CD4-positive, alpha-beta T cell treated with Interleukin-4 for 4 hours (primary cell): ENCODE measurements at regions not wholly inside any gene's neighbourhood (a gene's known extent, or its start where the extent isn't known, plus 50 kb on each side); places are given as distances from the start of the nearest gene placed in this dataset.

Source experiments
- DNase-seq: peaks from one replicate; pipeline ENCODE4 v3.0.0-alpha.2; 2020

DNA sequence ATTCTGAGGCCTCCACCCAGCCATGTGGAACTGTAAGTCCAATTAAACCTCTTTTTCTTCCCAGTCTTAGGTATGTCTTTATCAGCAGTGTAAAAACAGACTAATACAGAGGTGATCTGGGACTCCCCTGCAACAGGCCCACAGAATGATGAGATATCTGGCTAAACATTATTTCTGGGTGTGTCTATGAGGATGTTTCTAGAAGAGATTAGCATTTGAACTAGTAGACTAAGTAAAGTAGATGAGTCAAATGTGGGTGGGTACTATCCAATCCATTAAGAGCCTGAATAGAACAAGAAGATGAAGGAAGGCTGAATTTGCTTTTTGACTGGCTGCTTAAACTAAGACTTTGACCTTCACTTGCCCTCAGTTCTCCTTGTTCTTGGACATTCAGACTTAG is 396.5 kb upstream of the LRRC7 start:
- no peak for DNase-seq

DNA sequence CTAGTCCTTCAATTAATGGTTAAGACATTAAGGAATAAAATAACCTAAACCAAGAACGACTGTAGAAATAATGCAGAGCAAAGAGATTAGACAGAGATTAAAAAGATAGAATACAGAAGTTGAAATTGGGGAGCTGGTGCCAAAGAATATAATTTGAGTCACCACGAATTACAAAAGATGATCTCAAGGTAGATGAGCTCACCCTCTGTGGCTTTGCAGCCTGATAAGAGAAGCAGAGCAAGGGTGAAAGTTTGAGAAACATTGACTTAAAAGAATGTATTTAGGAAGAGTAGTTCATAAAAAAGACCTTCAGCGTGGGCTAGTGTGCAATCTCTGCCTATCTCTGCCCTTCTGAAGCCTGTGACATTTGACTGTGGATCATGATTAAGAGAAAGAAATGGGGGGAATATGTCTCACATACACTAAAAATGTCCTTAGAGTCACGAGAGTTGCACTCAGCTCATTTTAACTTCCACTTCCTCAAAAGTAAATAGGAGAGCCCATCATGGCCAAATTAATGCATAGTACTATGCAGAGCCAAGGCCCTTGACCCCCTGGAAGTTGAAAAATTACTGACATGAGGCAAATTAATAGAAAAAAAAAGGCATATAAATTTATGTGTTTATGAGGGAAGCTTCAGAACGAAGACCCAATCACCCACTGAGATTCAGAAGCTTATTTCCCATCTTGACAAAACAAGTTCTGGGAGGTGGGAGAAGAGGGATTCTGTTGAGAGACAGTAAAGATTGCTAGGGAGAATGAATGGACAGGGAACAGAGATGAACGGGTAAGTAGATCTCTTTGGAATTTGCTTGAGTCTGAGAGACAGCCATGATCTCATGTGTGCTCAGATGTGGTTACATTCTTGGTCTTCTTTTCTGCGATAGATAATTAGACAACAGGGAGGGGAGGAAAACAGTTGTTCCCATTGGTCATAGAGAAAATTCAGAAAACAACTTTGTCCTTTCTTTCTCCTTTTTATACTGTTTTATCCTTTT is 395.4 kb upstream of the LRRC7 start:
- DNase-seq: no peak

DNA sequence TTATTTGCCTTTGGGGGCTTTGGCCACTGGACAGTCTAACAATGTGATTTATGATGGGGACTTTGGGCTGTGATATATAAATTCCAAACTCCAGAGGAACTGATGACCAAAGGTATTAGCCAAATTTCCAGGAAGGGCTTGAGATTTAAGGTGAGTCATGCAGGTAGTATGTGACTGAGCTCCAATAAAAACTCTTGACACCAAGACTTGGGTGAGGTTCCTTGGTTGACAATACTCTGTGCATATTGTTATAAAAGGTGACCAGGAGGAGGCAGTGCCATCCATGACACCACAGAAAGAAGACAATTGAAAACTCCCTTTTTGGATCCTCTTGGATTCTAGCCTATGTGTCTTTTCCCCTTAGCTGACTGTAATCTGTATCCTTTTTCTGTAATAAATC is 392.7 kb upstream of the LRRC7 start:
- DNase-seq: no peak

DNA sequence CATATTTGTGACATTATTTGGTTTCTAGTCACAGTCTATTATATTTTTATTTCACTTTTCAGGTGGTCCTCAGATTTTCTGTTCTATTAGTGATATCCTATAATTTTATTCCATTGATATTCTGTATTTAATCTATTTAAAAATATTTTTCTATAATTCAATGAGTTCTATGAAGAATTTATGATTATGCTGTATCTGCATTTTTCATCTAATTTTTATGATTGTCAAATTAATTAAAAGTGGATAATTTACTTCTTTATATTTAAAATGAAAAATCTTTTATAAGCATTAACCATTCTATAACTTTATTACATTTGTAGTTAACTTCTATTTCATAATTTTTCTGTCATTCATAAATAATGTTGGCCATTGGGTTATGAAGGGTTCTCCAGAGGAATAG is 387.4 kb upstream of the LRRC7 start:
- no peak for DNase-seq

DNA sequence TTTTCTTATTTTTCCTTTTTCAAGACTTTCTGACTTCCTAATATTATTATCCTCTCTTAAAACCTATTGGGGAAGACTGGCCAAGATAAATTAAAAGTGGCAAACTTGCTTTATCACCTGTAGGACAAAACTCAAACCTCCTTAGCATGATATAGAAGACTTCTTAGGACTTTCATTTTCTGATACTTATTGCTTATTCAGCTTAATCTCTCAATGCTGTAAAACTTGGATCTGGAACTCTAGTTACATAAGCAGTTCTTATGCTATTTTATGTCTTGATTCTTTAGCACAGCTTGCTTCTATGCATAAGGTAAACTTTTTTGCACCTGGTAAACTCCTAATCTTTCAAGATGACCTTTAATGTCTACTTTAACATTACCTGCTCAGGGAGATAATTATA is 382.3 kb upstream of the LRRC7 start:
- no peak for DNase-seq

DNA sequence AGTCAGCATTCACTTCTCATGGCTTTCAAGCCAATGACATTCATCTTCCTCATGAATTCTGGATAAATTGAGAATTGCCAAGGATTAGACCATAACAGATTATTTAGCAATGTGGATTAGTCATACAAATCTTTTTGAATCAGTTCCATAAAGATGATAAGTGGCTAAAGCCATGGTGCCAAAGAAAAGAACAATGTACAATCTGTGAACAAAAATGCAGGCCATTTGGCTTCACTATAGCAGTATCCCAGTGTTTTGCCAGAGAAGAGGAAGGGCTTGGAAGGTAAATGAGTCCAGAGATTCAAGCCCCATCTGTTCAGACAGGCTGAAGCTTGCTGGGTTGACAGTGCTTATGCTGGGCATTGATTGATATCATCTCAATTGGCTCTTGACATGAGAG is 376.4 kb upstream of the LRRC7 start:
- DNase-seq: no peak

DNA sequence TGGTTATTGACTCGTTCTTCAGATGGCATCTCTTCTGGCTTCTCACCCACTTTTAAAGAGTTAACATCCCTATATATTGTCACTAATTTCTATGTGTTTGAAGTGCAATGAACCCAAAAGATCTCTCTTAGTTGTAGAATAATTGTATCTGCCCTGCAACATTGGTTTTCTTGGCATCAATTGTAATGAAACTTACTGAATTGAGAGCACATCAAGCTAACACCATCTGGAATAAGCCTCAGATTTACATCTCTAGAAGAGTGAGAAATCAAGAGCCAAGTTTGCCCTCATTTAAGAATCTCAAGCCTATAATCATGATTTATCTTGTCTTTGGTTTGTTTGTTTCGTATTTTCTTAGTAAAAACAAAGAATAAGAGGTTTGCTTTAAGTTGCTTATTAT is 372.6 kb upstream of the LRRC7 start:
- DNase-seq: no peak

DNA sequence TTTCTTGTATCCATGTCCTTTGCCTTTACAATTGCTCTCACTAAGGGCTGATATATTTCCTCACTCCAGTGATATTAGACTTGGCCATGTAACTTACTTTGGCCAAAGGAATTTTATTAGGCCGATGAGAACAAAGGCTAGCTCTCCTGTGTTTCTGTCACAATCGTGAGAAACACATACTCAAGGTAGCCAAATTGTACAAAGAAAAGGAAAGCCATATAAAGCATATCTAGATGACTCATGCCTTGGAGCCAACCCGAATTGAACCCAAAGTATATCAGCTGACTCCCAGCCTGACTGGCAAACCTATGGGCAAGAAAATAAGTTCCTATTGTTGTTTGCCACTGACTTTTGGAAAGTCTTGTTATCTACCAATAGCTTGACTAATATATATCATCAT is 371.7 kb upstream of the LRRC7 start:
- DNase-seq: no peak

DNA sequence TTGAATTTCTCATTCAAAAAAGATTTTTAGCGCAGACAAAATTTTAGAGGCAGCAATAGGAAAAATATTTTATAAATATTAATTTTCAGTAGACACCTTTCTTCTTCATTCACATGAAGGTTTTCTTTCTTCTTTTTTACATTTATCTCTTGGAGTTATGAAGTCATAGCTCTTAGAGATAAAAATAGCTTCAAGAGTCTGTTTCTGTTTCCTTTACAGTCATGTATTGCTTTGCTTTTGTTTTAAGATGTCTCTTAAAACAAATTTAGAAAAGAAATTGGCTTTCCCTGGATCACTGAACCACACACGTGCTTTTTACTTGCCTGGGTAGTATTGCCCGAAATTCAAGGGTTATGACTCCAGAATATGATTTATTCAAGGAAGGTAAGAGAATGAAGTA is 369.9 kb upstream of the LRRC7 start:
- DNase-seq: no peak

DNA sequence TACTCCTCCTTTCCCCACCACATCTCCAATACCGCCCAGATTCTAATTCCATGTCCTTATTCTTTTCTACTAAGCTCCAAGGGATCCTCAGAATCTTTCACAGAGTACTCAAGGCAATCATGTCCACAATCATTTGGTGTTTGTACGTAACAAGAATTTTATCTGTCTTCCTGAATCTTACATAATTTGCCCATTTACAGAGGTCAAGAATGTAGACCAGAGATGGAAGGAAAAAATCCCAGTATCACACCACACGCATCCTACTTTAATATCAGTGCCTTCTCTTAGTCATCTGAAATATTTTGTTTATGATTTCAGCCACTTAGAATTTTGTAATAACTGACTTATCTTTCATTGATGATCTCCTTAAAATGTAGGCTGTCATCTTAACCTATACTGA is 366.0 kb upstream of the LRRC7 start:
- no peak for DNase-seq

DNA sequence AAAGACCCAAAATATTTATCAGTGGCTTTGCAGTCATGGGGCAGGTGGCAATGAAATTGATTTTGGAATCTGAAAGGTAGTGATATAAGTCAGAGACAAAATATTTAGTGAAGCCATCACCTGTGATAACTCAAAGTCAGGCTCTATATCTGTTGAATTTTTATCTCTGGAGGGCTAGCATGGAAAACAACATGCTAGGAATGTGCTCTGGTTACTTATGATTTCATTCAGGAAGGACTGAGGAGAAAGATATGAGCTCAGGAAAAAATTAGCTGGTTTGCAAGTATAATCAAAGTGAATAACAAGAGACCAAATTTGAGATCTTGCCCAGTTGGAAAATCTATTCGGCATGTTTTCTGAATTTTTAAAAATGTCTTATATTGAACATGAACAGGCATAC is 364.6 kb upstream of the LRRC7 start:
- no peak for DNase-seq

DNA sequence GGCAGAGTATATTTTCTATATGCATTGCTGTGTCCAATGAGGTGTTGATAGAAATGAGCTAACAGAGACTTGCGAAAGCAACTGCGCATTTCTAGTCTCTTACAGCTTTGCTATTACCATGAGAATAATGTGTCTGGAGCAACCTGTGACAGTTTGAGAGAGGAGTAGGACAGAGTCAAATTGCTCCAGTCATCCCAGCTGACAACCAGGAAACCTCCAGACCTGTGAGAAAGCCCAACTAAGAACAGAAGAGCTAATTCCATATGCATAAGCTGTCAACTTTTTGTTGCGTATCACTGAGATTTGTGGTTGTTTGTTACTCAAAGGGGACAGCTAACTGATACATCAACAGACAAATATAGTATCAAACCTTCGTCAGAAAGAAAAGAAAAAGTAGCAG is 354.1 kb upstream of the LRRC7 start:
- DNase-seq: no peak

DNA sequence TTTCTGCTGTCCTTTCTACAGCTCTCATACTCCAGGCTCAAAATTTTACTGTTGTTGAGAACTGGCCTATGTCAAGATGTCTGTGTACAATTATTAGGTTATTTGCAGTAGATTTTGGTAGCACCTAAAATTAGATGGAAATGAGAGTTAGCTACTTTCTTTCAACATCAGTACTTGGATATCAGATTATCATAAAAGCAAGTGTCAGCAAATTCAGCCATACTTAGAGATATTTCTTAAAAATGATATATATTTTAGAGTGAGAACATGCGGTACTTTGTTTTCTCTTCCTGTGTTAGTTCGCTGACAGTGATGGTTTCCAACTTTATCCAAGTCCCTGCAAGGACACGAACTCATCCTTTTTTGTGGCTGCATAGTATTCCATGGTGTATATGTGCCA is 351.8 kb upstream of the LRRC7 start:
- DNase-seq: no peak

DNA sequence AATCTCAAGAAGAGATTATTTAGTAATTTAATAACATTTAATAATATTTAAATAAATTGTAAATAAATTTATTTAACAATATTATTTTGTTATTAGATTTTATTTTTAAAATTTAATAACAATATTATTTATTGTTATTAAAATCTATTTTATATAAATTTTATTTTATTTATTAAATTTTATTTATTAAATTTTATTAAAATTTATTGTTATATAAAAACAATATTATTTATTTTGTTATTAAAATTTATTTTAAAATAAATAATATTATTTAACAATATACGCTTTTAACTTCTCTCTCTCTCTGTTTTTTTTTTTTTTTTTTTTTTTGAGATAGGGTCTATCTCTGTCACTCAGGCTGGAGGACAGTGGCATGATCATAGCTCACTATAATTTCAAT is 347.1 kb upstream of the LRRC7 start:
- no peak for DNase-seq

DNA sequence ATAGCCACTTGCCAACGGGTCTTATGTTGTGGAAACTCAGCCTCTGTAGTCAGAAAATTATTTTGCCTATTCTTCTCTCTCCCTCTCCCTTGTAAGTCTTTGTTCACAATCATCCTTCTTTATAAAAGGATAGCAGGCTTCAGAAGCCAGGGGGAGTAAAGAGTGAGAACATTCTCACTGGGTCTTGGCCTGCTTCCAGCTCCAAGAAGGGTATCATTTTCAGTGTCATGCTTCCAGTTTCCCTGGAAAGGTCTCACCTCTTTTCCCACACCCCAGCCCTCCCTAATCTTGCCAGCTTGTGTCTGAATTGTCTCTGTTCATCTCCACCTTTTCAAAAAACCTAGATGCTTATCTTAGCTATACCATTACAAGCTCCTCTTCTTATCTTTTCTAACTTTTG is 346.2 kb upstream of the LRRC7 start:
- DNase-seq: no peak

DNA sequence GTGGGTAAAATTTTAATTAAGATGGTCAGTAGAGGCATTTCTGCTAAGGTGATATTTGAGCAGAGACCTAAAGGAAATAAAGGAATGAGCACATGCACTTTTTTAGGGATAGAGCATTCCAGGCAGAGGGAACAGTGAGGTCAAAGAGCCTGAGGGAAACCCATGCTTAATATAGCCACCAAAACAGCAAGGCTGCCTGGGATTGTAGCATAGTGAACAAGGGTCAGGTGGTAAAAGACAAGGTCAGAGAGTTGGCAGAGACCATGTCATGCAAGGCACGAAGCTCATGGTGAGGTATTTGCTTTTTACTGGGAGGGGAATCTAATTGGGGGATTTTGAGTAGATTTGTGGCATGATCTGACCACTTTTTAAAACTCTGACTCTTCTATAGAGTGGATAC is 344.6 kb upstream of the LRRC7 start:
- DNase-seq: no peak

DNA sequence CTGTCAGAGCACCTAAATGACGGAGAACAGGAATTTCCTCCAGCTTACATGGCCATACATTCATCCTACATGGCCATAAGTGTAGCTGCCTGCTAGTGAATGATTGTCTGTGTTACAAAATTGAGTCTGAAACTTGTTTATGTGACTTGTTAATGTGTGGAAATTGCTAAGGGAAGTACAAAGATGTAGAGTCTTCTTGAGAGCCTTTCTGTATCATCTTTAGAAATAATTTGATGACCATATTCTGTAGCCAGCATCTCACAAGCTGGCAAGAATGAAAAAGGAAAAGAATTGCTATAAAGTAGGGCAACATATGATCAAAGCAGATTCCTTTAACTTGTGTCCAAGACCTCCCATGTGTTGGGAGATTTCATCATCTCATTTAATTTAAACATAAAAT is 339.2 kb upstream of the LRRC7 start:
- DNase-seq: no peak

DNA sequence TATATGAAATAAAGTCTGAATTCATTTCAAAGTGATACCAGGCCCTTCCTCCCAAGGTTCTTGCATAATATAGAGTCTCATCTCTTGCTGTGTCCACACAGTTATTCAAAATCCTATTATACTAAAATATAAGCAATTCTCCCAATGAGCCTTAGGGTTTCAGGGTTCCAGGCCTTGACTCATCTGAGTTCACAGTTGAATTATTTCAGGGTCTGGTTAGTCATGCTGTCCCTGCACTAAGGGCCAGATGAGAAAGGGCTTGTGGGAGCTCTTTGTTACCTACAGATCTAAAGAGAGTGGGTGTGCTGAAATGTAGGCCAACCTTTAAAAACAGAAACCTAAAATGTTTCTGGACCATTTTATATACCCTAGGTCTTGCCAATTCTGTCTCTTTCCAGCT is 337.5 kb upstream of the LRRC7 start:
- DNase-seq: no peak

DNA sequence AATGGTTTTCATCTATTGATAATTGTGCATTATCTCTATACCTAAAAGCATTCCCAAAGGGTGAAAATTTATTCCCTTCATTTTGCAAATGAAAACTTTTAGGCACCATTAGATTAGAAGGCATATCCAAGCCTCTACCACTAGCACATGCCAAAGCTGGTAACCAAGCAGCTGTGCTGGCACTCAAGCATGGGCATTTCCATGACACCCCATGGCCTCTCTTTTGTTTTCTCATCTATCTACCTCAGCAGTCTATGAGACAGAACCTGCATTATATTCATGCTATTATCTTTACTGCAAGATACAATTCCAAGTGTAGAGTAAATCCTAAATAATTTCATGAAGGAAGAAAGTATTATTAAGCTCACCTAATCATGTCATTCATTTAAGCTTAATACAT is 334.3 kb upstream of the LRRC7 start:
- DNase-seq: no peak

DNA sequence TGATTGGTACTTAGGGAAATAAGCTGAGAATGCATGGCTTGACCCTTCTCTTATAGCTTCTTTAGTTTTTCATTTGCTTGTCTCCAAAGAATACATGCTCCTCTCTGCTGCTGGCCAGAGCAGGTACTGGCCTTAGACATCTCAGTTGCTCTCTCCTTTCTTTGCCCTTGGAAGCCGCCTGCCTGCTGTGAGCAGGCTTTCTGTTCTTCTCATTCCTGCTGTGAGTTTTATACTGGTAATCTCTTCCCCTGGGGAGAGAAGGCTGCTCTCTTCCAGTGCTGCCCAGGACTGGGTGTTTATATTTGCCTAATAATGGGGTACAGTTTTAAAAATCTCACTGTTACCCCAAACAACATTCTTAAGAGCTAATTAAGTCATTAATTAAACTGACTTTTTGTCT is 323.5 kb upstream of the LRRC7 start:
- no peak for DNase-seq

DNA sequence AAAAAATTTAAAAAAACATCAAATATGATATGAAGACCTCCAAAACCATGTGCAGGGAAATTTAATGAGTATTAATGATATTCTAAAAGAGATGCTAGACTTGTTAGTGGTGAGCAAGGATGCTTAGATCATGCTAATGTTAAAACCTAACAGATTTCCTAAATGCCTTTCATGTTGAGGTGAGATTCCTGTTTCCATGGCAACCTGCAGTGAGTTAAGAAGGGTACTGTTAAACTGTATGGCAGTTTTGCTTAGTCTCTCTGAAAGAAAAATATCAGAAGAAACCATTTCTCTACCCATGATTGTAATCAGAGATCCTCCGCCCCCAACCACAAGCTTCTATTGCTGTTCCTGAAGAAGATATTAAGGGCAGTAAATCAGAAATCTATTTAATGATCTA is 321.6 kb upstream of the LRRC7 start:
- DNase-seq: no peak

DNA sequence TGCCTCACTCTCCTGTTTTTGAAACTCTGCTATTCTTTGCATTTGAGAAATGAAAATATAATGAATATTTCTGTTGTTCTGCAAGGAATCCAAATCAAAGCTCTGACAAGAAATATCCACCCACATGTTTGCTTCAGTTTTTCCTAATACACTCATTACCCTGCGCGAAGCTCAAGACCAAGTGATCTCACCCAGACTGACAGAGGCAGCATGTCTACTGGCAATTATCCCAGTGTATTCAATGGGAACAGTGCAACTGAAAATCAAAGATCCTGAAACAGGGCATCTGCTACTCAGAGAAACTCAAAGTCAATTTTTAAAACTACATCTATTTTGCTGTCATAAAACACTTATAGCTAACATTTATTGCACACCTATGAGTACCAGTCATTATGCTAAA is 321.0 kb upstream of the LRRC7 start:
- no peak for DNase-seq

DNA sequence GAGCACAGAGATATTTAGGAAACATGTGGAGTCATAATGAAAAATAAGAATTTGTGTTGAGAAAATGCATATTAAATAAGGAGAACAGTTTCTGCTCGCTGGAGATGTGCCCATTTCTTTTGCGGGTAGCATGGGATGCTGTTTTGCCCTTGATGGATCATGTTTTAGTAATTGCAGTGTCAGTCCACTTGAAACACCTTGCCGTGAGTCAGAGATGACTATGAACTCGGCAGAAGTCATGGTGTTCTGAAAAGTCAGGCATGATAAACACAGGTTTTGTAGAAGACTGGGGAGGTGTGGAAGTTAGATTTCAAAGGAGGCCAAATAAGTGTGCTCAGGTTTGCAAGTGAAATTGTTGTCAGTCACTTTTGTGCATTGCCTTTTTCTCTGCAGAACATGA is 315.0 kb upstream of the LRRC7 start:
- no peak for DNase-seq

DNA sequence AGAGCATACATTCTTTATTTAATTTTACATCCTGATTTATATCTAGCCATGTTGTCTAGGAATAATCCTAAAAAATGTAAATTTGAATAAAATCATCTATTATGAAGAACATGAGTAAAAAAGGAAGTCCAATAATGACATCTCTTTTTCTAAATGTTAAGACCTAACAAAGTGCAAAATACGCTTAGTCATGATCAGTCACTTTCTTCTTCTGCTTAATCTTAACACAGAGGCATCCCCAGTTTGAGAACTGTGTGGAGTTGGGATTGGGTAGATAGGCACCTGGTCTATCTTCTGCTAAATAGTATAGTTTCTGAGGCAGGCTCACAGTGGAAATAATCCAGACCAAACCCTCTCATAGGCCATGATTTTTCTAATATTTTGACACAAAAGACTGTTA is 311.7 kb upstream of the LRRC7 start:
- no peak for DNase-seq

DNA sequence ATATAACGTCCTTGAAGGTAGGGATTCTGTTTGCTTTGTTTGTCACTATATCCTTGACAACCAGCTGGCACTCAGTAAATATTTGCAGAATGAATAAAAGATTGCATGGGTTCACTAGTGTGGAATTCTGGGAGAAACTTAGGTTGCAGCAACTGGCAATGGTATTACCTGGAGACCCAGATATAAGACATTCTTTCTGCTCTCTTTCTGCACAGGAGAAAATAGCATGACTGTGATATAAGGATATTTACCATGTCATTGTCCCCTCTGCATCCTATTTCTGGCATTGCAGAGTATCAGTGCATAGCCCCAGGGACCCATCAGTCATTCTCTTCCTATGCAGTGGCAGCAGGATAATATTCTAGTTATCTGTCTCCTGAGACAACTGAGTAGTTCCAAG is 308.9 kb upstream of the LRRC7 start:
- DNase-seq: no peak
